Ascending aorta (tissue), 2 donors: ENCODE measurements at regions not wholly inside any gene's neighbourhood (a gene's known extent, or its start where the extent isn't known, plus 50 kb on each side); places are given as distances from the start of the nearest gene placed in this dataset.

Source experiments
- DNase-seq, 2 donors: peaks; one replicate each; pipeline ENCODE4 v3.0.0-alpha.2; 2019; ENCODE audit warnings: low spot score in 2 of 2
- H3K27ac ChIP-seq, 2 donors: fragments of 200-600 bp; sonication (generic); one replicate each; pipeline ENCODE4 v1.5.1; 2016 to 2017; ENCODE audit warnings: mild to moderate bottlenecking in 1 of 2
- H3K27me3 ChIP-seq: fragments of 200-600 bp; sonication (generic); one replicate; pipeline ENCODE4 v1.5.1; 2017
- H3K36me3 ChIP-seq, 2 donors: fragments of 200-600 bp; sonication (generic); one replicate each; pipeline ENCODE4 v1.5.1; 2016
- H3K4me1 ChIP-seq, 2 donors: fragments of 200-600 bp; sonication (generic); one replicate each; pipeline ENCODE4 v1.5.1; 2016 to 2017; ENCODE audit warnings: mild to moderate bottlenecking in 1 of 2
- H3K4me3 ChIP-seq, 2 donors: fragments of 200-600 bp; sonication (generic); one replicate each; pipeline ENCODE4 v1.5.1; 2016 to 2017; ENCODE audit warnings: mild to moderate bottlenecking in 1 of 2
- H3K9me3 ChIP-seq, 2 donors: fragments of 200-600 bp; sonication (generic); one replicate each; pipeline ENCODE4 v1.5.1; 2016
- intact Hi-C: fragments of 100-400 bp; cut with DNase I; formaldehyde crosslinking; loops from one replicate; pipeline ENCODE4 v1.15.1; 2023
- TF ChIP-seq, protein P1 (sequence below), 3 experiments: fragments of 200-600 bp in 2 of 3; fragments of 450-650 bp in 1 of 3; sonication (generic) in 2 of 3; IDR thresholded peaks; one replicate each; pipeline ENCODE4 v1.5.1; 2016 to 2019; ENCODE audit warnings: antibody characterized with exemption in 3 of 3, mild to moderate bottlenecking in 1 of 3, moderate library complexity in 1 of 3

DNA sequence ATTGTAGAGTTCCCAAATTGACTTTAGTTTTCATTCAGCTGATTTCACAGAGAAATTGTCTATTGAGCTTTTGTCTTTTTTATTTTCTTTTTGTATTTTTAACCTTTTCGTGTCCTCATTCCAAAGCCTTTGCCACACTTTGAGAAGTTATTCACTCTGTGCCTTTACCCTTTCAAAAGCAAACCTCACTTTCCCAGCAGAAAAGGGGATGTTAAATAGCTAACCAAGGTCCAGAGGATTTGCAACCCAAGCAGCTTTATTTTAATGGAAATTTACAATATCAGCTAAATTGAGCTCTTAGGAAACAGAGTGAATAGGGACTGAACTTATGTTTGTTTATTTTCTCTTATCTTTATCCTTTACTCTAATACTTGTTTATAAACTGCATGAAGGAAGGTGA is 428.8 kb downstream of the PCDH7 start:
- intact Hi-C loops: no loop called here
- Histone ChIP-seq H3K36me3 (peaks cover 5% of the 10 kb centered on the region in 2 donors), H3K27ac (no peak overlapping the region), H3K4me1 (no peaks in the 10 kb centered on the region), H3K9me3 (no peaks in the 10 kb centered on the region), H3K4me3 (no peak overlapping the region), H3K27me3 (no peaks in the 10 kb centered on the region)
- no peak for DNase-seq
- TF ChIP-seq, protein P1, sequence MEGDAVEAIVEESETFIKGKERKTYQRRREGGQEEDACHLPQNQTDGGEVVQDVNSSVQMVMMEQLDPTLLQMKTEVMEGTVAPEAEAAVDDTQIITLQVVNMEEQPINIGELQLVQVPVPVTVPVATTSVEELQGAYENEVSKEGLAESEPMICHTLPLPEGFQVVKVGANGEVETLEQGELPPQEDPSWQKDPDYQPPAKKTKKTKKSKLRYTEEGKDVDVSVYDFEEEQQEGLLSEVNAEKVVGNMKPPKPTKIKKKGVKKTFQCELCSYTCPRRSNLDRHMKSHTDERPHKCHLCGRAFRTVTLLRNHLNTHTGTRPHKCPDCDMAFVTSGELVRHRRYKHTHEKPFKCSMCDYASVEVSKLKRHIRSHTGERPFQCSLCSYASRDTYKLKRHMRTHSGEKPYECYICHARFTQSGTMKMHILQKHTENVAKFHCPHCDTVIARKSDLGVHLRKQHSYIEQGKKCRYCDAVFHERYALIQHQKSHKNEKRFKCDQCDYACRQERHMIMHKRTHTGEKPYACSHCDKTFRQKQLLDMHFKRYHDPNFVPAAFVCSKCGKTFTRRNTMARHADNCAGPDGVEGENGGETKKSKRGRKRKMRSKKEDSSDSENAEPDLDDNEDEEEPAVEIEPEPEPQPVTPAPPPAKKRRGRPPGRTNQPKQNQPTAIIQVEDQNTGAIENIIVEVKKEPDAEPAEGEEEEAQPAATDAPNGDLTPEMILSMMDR (IDR thresholded peaks at IDR 0.05): no peak

DNA sequence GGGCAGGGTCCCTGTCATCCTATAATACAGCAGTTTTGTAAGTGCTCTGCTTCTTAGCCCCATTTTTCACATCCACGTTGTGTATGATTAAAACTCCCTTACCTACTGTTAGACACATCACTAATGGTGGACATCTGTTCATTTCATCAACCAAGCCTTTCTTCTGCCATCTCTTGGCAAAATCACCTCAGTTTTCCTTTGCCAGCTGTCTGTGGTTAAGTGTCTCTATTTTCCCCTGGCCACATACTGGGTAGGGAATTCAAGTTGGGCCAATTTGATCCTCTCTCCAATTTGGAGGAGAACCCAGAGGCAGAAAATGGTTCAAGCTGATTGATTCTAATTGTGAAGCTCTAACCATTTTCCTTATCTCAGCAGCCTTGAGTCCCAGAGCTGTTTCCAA is 436.1 kb downstream of the PCDH7 start:
- no peak overlapping the region for H3K4me3 ChIP-seq

DNA sequence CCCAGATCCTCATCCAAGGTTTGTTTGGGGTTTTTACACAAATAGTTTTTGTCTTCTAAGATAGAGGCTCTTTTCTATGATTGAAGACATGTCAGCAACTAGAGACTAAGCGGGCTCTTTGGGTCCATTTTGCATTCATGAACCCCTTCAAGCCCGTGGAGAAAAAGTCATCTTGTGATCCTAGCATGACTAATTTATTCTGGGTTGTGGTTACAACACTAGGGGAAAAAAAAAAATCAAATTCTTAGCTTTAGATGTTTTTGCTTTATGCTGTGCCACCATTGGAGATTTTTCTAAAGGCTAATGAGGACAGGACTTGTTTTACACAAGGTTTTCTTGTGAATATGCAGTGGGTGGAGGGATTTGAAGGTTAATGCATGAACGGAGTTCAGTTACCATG is 440.0 kb downstream of the PCDH7 start:
- Histone ChIP-seq H3K27ac (no peak overlapping the region), H3K4me1 (no peaks in the 10 kb centered on the region), H3K27me3 (no peaks in the 10 kb centered on the region)

More for the DNA sequence above, 436.1 kb downstream of the PCDH7 start:
- no peaks in the 10 kb centered on the region for H3K9me3 ChIP-seq
- TF ChIP-seq, protein P1 (IDR thresholded peaks at IDR 0.05): no peak
- no peak for DNase-seq
- no peaks in the 10 kb centered on the region for H3K36me3 ChIP-seq
- H3K4me1 ChIP-seq: no peaks in the 10 kb centered on the region
- intact Hi-C loops: no loop called here
- H3K27me3 ChIP-seq: no peaks in the 10 kb centered on the region
- H3K27ac ChIP-seq: no peak overlapping the region

DNA sequence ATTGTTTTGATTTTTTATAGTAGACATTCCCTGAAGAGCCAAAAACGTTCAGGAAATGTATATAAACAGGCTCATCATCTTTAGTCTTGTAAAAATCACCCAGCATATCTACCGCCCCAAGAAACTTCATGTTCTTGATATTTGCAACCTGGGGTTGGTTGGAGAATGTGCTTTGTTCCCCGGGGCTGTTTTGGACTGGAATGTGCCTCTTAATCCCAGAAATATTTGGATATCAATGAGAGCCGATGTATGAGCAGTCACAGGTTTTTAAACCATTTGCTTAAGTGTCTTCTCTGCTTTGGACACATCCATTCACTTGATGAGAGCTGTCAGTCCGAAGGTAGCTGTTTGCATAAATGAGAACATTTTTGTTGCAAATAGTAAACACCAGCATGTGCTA is 449.7 kb downstream of the PCDH7 start:
- intact Hi-C loops: no loop called here
- no peaks in the 10 kb centered on the region for H3K36me3 ChIP-seq

More for the DNA sequence above, 440.0 kb downstream of the PCDH7 start:
- Histone ChIP-seq H3K4me3 (no peak overlapping the region), H3K9me3 (no peaks in the 10 kb centered on the region), H3K36me3 (no peaks in the 10 kb centered on the region)
- DNase-seq: no peak
- intact Hi-C loops: no loop called here
- TF ChIP-seq, protein P1 (IDR thresholded peaks at IDR 0.05): no peak

DNA sequence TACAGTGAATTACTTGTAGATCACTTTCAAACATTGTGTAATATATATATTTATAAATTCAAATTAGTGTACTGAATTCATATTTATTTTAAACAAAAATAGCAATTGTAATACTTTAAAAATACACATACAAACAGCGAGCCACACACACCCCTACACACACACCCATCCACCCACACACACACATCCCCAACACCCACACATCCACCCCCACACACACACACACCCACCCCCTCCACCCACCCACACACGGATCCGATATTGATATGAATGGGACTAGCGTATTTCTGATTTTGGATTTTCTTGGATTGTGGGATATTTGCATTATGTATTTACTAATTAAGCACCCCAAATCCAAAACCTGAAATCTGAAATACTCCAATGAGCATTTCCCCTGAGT is 451.2 kb downstream of the PCDH7 start:
- no peaks in the 10 kb centered on the region for H3K36me3 ChIP-seq
- intact Hi-C loops: no loop called here
- TF ChIP-seq, protein P1 (IDR thresholded peaks at IDR 0.05): no peak
- H3K27ac ChIP-seq: no peak overlapping the region
- no peaks in the 10 kb centered on the region for H3K4me1 ChIP-seq
- H3K9me3 ChIP-seq: no peaks in the 10 kb centered on the region
- H3K4me3 ChIP-seq: no peak overlapping the region
- H3K27me3 ChIP-seq: no peaks in the 10 kb centered on the region
- DNase-seq: no peak

More for the DNA sequence above, 449.7 kb downstream of the PCDH7 start:
- no peak overlapping the region for H3K27ac ChIP-seq
- H3K27me3 ChIP-seq: no peaks in the 10 kb centered on the region
- no peaks in the 10 kb centered on the region for H3K9me3 ChIP-seq
- H3K4me3 ChIP-seq: no peak overlapping the region
- TF ChIP-seq, protein P1 (IDR thresholded peaks at IDR 0.05): no peak
- H3K4me1 ChIP-seq: no peaks in the 10 kb centered on the region
- no peak for DNase-seq

DNA sequence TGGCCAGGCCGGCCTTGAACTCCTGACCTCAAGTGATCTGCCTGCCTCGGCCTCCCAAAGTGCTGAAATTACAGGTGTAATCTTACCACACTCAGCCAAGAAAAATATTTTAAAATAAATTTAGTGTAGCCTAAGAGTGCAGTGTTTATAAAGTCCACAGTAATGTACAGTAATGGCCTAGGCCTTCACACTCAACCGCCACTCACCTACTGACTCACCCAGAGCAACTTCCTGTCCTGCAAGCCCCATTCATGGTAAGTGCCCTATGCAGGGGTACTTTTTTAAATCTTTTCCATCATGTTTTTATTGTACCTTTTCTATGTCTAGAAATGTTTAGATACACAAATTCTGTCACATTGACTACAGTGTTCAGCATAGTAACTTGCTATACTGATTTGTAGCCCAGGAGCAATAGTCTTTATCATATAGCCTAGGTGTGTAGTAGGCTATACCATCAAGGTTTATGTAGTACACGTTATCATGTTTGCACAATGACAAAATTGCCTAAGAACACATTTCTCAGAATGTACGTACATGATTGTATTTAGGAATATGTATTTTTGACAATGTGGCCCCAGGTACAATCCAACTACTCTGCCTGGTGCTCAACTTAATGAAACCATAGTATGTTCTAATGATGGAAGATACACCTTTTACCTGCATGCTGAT is 455.2 kb downstream of the PCDH7 start:
- TF ChIP-seq, protein P1 (IDR thresholded peaks at IDR 0.05): no peak

More for the DNA sequence above, 455.2 kb downstream of the PCDH7 start:
- Histone ChIP-seq H3K4me1 (no peaks in the 10 kb centered on the region), H3K27ac (no peak overlapping the region), H3K27me3 (no peaks in the 10 kb centered on the region), H3K4me3 (no peak overlapping the region), H3K36me3 (no peaks in the 10 kb centered on the region), H3K9me3 (no peaks in the 10 kb centered on the region)
- DNase-seq: no peak
- intact Hi-C loops: no loop called here
